GM08714 (cell line): ENCODE measurements at regions not wholly inside any gene's neighbourhood (a gene's known extent, or its start where the extent isn't known, plus 50 kb on each side); places are given as distances from the start of the nearest gene placed in this dataset.

Experiments used
- H3K4me3 ChIP-seq: fragments of 200-500 bp; sonication (Bioruptor generic); 2 replicates; pipeline ENCODE4 v1.5.1; 2014; ENCODE audit warnings: mild to moderate bottlenecking, low read length, inconsistent platforms
- ZNF274 ChIP-seq: IDR thresholded peaks from 2 replicates; pipeline ENCODE4 v1.6.1; 2012; ENCODE audit warnings: mild to moderate bottlenecking, low read depth, low read length

DNA sequence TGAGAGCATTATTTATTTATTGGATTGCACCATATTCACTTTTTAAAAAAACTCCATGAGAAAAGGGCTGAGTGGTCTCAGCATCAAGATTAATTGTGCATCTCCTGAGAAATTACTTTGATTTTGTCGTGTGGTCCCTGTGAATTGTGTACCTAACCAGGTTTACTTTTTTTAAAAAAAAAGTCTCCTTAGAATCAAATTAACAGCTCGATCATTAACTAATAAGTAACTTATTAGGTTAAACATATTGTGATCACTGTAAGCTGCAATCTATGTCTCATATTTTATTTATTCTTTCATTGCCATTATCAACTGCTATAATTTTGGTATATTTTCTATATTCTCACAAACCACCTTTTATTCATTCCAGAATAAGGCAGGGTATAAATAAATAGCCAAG lies 318.2 kb downstream of the ADCYAP1 start:
- no peak for TF ChIP-seq ZNF274
- no peak overlapping the region for H3K4me3 ChIP-seq

DNA sequence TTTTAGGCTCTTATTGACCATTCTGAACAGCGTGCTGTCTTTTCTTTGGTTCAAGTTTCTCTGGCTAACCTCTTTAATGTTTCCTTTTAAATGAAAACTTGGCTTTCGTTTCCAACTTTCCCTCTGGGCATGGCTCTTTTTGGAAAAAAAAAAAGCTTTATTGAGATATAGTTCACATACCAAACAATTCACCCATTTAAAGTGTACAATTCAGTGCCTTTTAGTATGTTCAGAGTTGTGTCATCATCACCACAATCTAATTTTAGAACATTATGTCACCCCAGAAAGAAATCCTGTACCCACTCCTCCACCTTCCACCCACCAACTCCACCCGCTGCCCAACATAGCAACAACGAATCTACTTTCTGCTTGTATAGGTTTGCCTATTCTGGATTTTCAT lies 322.4 kb downstream of the ADCYAP1 start:
- no peak overlapping the region for H3K4me3 ChIP-seq
- TF ChIP-seq ZNF274: no peak

- no peak for TF ChIP-seq ZNF274
- H3K4me3 ChIP-seq: no peak overlapping the region
These were observed 325.0 kb downstream of the ADCYAP1 start for GRCh38 chr18:1229634-1230033.

GRCh38 chr18:1232867-1233266 lies 328.2 kb downstream of the ADCYAP1 start:
- no peak for TF ChIP-seq ZNF274

GRCh38 chr18:1240701-1241100 lies 336.0 kb downstream of the ADCYAP1 start:
- no peak for TF ChIP-seq ZNF274

More at GRCh38 chr18:1232867-1233266, 328.2 kb downstream of the ADCYAP1 start:
- no peak overlapping the region for H3K4me3 ChIP-seq

GRCh38 chr18:1244397-1245122 lies 339.9 kb downstream of the ADCYAP1 start:
- TF ChIP-seq ZNF274: no peak
- H3K4me3 ChIP-seq: no peak overlapping the region

More at GRCh38 chr18:1240701-1241100, 336.0 kb downstream of the ADCYAP1 start:
- H3K4me3 ChIP-seq: no peak overlapping the region

- TF ChIP-seq ZNF274: no peak
- no peak overlapping the region for H3K4me3 ChIP-seq
These were observed 342.2 kb downstream of the ADCYAP1 start for GRCh38 chr18:1246827-1247226.

DNA sequence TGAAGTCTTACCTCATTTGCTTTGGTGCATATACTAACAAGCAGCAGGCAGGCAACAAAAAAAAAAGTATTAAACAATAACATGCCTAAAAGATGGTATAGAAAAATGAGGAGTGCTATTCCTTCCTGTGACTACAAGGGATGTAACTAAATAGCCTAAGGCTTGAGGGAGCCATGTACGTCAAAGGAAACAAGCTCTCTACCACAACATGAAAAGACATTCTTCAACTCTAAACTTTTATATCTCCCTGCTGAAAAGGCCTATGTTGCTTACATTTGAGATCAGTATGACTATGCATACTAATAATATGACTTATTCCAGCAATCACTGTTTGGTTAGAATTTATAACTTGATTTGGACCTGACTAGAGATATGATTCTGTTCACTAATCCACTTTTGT lies 347.9 kb downstream of the ADCYAP1 start:
- TF ChIP-seq ZNF274: no peak
- no peak overlapping the region for H3K4me3 ChIP-seq

DNA sequence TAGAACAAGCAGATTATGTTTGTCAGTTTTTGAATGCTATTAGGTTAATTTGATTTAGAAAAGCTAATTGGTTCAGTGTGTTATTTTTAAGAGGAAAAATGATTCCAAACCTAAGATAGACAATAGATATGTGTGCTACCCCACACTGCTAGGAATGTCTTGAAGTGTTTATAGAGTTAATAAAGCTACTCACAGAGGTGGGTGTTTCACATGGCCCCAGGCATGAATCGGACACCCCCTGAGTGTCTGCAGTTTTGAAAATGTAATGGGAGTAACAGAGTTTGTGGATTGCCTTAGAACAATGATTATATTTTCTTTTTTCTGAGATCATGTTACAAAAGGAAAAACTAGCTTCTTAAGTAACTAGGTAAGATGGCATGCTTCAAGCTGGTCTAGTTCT lies 348.3 kb downstream of the ADCYAP1 start:
- no peak for TF ChIP-seq ZNF274
- H3K4me3 ChIP-seq: no peak overlapping the region

GRCh38 chr18:1253827-1254226 lies 349.2 kb downstream of the ADCYAP1 start:
- H3K4me3 ChIP-seq: no peak overlapping the region
- no peak for TF ChIP-seq ZNF274

GRCh38 chr18:1261054-1261453 lies 356.4 kb downstream of the ADCYAP1 start:
- TF ChIP-seq ZNF274: no peak

GRCh38 chr18:1267021-1267420 lies 362.4 kb downstream of the ADCYAP1 start:
- TF ChIP-seq ZNF274: no peak
- H3K4me3 ChIP-seq: no peak overlapping the region

More at GRCh38 chr18:1261054-1261453, 356.4 kb downstream of the ADCYAP1 start:
- H3K4me3 ChIP-seq: no peak overlapping the region

DNA sequence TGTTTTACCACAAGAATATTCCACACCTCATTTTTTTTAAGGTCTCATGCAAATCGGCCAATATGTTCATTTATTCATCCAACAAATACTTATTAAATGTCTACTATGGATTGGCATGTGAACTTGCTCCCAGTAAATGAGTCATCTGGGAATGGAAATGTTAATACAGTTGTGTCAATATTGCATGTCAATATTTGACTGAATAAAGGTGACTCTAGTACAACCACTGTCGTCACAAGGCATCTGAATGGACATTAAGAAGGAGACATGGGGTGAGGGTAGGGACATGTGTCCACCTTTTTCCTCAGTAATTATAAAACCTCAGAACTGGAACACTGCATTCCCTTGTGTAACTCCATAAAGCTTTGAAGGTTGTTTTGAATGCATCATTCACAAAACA lies 365.4 kb downstream of the ADCYAP1 start:
- TF ChIP-seq ZNF274: no peak
- H3K4me3 ChIP-seq: no peak overlapping the region

- no peak for TF ChIP-seq ZNF274
- H3K4me3 ChIP-seq: no peak overlapping the region
These were observed 368.8 kb downstream of the ADCYAP1 start for GRCh38 chr18:1273469-1273868.

GRCh38 chr18:1292167-1292566 lies 387.5 kb downstream of the ADCYAP1 start:
- H3K4me3 ChIP-seq: no peak overlapping the region
- TF ChIP-seq ZNF274: no peak

GRCh38 chr18:1294229-1294628 lies 389.6 kb downstream of the ADCYAP1 start:
- no peak for TF ChIP-seq ZNF274
- H3K4me3 ChIP-seq: no peak overlapping the region
